Effector memory CD8-positive, alpha-beta T cell (primary cell): ENCODE measurements at regions not wholly inside any gene's neighbourhood (a gene's known extent, or its start where the extent isn't known, plus 50 kb on each side); places are given as distances from the start of the nearest gene placed in this dataset.
"Not testable (repeated sequence)": the region's sequence is repeated elsewhere in the genome, so short reads cannot be mapped to it uniquely, and the experiment has no call there.

Source experiments
- ATAC-seq: fragments of 150-1000 bp; cut with Tn5 transposase; replicated peaks from 2 replicates; pipeline ENCODE4 v1.10.0; 2021; ENCODE audit warnings: mild to moderate bottlenecking, moderate library complexity
- DNase-seq, 3 experiments: peaks; one replicate each; pipeline ENCODE4 v3.0.0; 2021
- H3K27ac Mint-ChIP-seq, 2 donors: one replicate each; pipeline ENCODE4 v1.8.0; 2022; ENCODE audit warnings: mild to moderate bottlenecking in 2 of 2, mixed read lengths in 2 of 2, moderate library complexity in 2 of 2
- H3K27me3 Mint-ChIP-seq, 2 donors: one replicate each; pipeline ENCODE4 v1.8.0; 2022; ENCODE audit warnings: mixed read lengths in 2 of 2
- H3K36me3 Mint-ChIP-seq: one replicate; pipeline ENCODE4 v1.8.0; 2022; ENCODE audit warnings: mild to moderate bottlenecking, moderate library complexity, mixed read lengths; ENCODE audit not compliant: insufficient read depth
- H3K4me1 Mint-ChIP-seq, 2 donors: one replicate each; pipeline ENCODE4 v1.8.0; 2022; ENCODE audit warnings: low read depth in 2 of 2, mixed read lengths in 2 of 2
- H3K4me3 Mint-ChIP-seq, 2 donors: one replicate each; pipeline ENCODE4 v1.8.0; 2022; ENCODE audit warnings: mild to moderate bottlenecking in 2 of 2, mixed read lengths in 2 of 2, moderate library complexity in 2 of 2
- H3K9me3 Mint-ChIP-seq, 2 donors: one replicate each; pipeline ENCODE4 v1.8.0; 2022; ENCODE audit warnings: mixed read lengths in 2 of 2

GRCh38 chr14:22502007-22502406 lies 87.0 kb downstream of the DAD1 start:
- Mint-ChIP-seq H3K27ac (peak overlapping the region; percentile 86 to 88), H3K4me3 (peak overlapping the region; percentile 79 to 80), H3K9me3 (no peaks in the 10 kb centered on the region), H3K27me3 (no peaks in the 10 kb centered on the region), H3K4me1 (peaks cover 16% of the 10 kb centered on the region in 2 donors), H3K36me3 (peaks cover 55% of the 10 kb centered on the region)
- ATAC-seq (no peak), DNase-seq (no peak)

- H3K9me3 Mint-ChIP-seq = no peaks in the 10 kb centered on the region
- H3K4me3 Mint-ChIP-seq = peak overlapping the region; percentile 79 to 80
- DNase-seq = no peak
- H3K36me3 Mint-ChIP-seq = peaks cover 55% of the 10 kb centered on the region
- peak overlapping the region; percentile 86 to 88 for H3K27ac Mint-ChIP-seq
- peaks cover 11 to 12% of the 10 kb centered on the region in 2 donors for H3K4me1 Mint-ChIP-seq
- peak; percentile 33 for ATAC-seq
- H3K27me3 Mint-ChIP-seq = no peaks in the 10 kb centered on the region
Observed at GRCh38 chr14:22500954-22501726, 87.9 kb downstream of the DAD1 start.

- Mint-ChIP-seq H3K36me3 (peaks cover 54% of the 10 kb centered on the region), H3K27me3 (no peaks in the 10 kb centered on the region), H3K9me3 (no peaks in the 10 kb centered on the region), H3K4me3 (peak overlapping the region; percentile 79 to 80), H3K4me1 (peaks cover 8% of the 10 kb centered on the region in 2 donors), H3K27ac (peak overlapping the region; percentile 86 to 88)
- ATAC-seq (no peak), DNase-seq (no peak)
Observed at GRCh38 chr14:22500525-22500924, 88.5 kb downstream of the DAD1 start.

- Mint-ChIP-seq H3K4me1 (peaks cover 4 to 11% of the 10 kb centered on the region in 2 donors), H3K4me3 (peak overlapping the region; percentile 79 to 80)
Observed at GRCh38 chr14:22497671-22498093, 91.3 kb downstream of the DAD1 start.

GRCh38 chr14:22497144-22497423 lies 91.9 kb downstream of the DAD1 start:
- H3K4me3 Mint-ChIP-seq = peak overlapping the region; percentile 79 to 80
- peak overlapping the region; percentile 77 to 90 for H3K27ac Mint-ChIP-seq
- peaks cover 4 to 11% of the 10 kb centered on the region in 2 donors for H3K4me1 Mint-ChIP-seq
- no peak for DNase-seq
- no peaks in the 10 kb centered on the region for H3K9me3 Mint-ChIP-seq
- ATAC-seq = peak; percentile 28
- H3K27me3 Mint-ChIP-seq = no peaks in the 10 kb centered on the region
- H3K36me3 Mint-ChIP-seq = peaks cover 43% of the 10 kb centered on the region

More at GRCh38 chr14:22497671-22498093, 91.3 kb downstream of the DAD1 start:
- Mint-ChIP-seq H3K27ac (peak overlapping the region; percentile 90), H3K36me3 (peaks cover 42% of the 10 kb centered on the region), H3K27me3 (no peaks in the 10 kb centered on the region), H3K9me3 (no peaks in the 10 kb centered on the region)
- no peak for DNase-seq
- ATAC-seq = no peak

GRCh38 chr14:22494486-22495135 lies 94.4 kb downstream of the DAD1 start:
- ATAC-seq = no peak
- Mint-ChIP-seq H3K36me3 (peaks cover 54% of the 10 kb centered on the region), H3K27ac (peak overlapping the region in 1 of 2 donors; percentile 87), H3K27me3 (no peaks in the 10 kb centered on the region), H3K4me3 (peak overlapping the region; percentile 79 to 80), H3K9me3 (no peaks in the 10 kb centered on the region), H3K4me1 (peaks cover 0 to 9% of the 10 kb centered on the region in 2 donors)
- no peak for DNase-seq

- Mint-ChIP-seq H3K9me3 (no peaks in the 10 kb centered on the region), H3K27me3 (no peaks in the 10 kb centered on the region), H3K36me3 (peaks cover 54% of the 10 kb centered on the region), H3K27ac (peak overlapping the region; percentile 83 to 87), H3K4me3 (peak overlapping the region; percentile 79 to 80), H3K4me1 (peaks cover 0 to 9% of the 10 kb centered on the region in 2 donors)
- DNase-seq (no peak), ATAC-seq (no peak)
Observed at GRCh38 chr14:22493753-22494152, 95.3 kb downstream of the DAD1 start.

- Mint-ChIP-seq H3K9me3 (no peaks in the 10 kb centered on the region), H3K27me3 (no peaks in the 10 kb centered on the region), H3K4me3 (peak overlapping the region; percentile 79 to 80), H3K27ac (peak overlapping the region; percentile 83 to 87), H3K36me3 (peaks cover 49% of the 10 kb centered on the region), H3K4me1 (peaks cover 0 to 13% of the 10 kb centered on the region in 2 donors)
- no peak for DNase-seq
- peak; percentile 17 for ATAC-seq
Observed at GRCh38 chr14:22492622-22493542, 96.1 kb downstream of the DAD1 start.

GRCh38 chr14:22491683-22492621 lies 97.1 kb downstream of the DAD1 start:
- DNase-seq (no peak), ATAC-seq (peak; percentile 68)
- H3K36me3 Mint-ChIP-seq = peaks cover 43% of the 10 kb centered on the region
- peaks cover 0 to 13% of the 10 kb centered on the region in 2 donors for H3K4me1 Mint-ChIP-seq
- H3K27me3 Mint-ChIP-seq = no peaks in the 10 kb centered on the region
- H3K27ac Mint-ChIP-seq = peak overlapping the region; percentile 84 to 92
- no peaks in the 10 kb centered on the region for H3K9me3 Mint-ChIP-seq
- H3K4me3 Mint-ChIP-seq = peak overlapping the region; percentile 75 to 79

GRCh38 chr14:22491053-22491452 lies 98.0 kb downstream of the DAD1 start:
- H3K27ac Mint-ChIP-seq = peak overlapping the region; percentile 51 to 92
- not testable (repeated sequence) for H3K27me3 Mint-ChIP-seq, H3K9me3 Mint-ChIP-seq, DNase-seq, ATAC-seq
- H3K4me3 Mint-ChIP-seq = peak overlapping the region; percentile 75 to 79
- peaks cover 37% of the 10 kb centered on the region for H3K36me3 Mint-ChIP-seq
- H3K4me1 Mint-ChIP-seq = peaks cover 0 to 13% of the 10 kb centered on the region in 2 donors

- ATAC-seq (no peak), DNase-seq (no peak)
- Mint-ChIP-seq H3K9me3 (no peaks in the 10 kb centered on the region), H3K36me3 (peaks cover 36% of the 10 kb centered on the region), H3K4me1 (peaks cover 0 to 15% of the 10 kb centered on the region in 2 donors), H3K27ac (peak overlapping the region; percentile 83 to 92), H3K4me3 (peak overlapping the region; percentile 75 to 79), H3K27me3 (no peaks in the 10 kb centered on the region)
Observed at GRCh38 chr14:22489957-22490950, 98.8 kb downstream of the DAD1 start.

- ATAC-seq = no peak
- peak overlapping the region; percentile 75 to 79 for H3K4me3 Mint-ChIP-seq
- DNase-seq = no peak
- peaks cover 33% of the 10 kb centered on the region for H3K36me3 Mint-ChIP-seq
- peak overlapping the region in 1 of 2 donors; percentile 83 for H3K27ac Mint-ChIP-seq
- H3K27me3 Mint-ChIP-seq = no peaks in the 10 kb centered on the region
- H3K4me1 Mint-ChIP-seq = peaks cover 0 to 12% of the 10 kb centered on the region in 2 donors
- no peaks in the 10 kb centered on the region for H3K9me3 Mint-ChIP-seq
Observed at GRCh38 chr14:22489244-22489545, 99.8 kb downstream of the DAD1 start.
